ENCODE measurements at regions not wholly inside any gene's neighbourhood (a gene's known extent, or its start where the extent isn't known, plus 50 kb on each side); places are given as distances from the start of the nearest gene placed in this dataset.
"Not testable (repeated sequence)": the region's sequence is repeated elsewhere in the genome, so short reads cannot be mapped to it uniquely, and the experiment has no call there.

DNA sequence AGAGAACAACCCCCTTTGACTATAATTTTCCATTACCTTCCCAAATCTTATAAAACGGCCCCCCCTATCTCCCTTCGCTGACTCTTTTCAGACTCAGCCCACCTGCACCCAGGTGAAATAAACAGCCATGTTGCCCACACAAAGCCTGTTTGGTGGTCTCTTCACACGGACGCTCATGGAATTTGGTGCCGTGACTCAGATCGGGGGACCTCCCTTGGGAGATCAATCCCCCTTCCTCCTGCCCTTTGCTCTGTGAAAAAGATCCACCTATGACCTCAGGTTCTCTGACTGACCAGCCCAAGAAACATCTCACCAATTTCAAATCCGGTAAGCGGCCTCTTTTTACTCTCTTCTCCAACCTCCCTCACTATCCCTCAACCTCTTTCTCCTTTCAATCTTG, 146.8 kb upstream of the TRIB2 start:
- not testable (repeated sequence) for DNase-seq

DNA sequence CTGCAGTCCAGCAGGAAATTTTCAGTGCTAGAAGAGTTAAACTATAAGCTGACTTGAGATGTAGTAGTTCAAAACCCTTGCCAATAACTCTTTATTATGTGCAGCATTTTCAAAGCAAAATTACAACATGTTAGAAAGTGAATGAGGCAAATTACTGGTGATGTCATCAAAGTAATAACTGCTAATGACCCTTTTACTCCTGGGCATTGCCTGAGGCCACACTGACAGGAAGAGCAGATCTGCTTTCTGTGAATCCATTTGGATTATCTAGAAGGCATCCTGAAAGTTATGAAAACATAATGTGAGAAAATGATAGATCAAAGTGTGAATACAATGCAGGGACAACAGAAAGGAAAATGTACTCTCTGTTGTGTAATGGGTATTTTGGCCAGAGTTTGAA, 139.6 kb upstream of the TRIB2 start:
- DNase-seq: no peak

DNA sequence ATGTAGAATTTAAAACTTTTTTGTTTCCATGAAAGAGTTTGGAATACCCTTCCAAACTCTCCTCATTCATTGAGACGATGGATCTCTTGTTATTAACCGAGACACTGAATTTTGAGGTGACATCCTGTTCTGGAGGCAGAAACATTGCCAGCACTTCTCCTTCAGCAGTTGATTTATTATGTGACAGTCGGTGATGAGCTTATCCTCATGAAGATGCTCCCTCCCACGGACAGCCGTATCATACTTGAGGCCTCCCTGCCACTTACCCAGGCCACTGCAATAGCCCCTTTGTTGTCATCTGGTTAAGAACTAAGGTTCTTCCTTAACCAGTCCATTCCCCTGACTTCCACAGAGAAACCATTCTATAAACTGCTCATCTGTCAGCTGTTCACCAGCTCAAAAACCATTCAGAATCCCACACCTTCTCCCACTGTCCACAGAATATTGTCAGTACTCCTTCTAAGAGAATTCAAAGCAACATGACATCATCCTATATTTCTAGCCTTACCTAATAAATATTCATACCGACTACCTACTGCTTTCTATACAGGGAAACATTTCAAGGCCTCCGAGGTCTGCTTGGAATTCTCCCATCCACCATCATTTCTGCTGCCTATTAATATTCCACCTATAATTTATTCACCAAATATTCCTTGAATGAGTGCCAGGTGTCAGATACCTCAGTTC, 139.0 kb upstream of the TRIB2 start:
- no peak for DNase-seq

DNA sequence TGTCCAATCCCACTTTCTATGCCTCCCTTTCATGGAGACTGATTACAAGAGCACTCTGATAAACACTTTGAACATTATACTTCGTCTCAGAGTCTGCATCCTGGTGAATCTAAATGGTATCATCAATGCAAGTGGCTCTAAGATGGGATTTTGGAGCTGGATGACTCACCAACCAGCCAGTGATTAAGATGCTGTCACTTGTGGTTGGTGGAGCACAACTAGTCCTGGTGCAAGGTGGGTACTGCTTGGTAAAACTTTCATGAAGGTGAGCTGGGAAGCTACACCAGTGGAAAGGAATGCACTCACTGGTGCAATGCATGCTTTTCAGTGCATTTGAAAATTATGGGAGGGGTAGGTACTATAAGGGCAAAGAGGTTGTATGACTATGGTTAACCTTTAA, 137.7 kb upstream of the TRIB2 start:
- DNase-seq: no peak

DNA sequence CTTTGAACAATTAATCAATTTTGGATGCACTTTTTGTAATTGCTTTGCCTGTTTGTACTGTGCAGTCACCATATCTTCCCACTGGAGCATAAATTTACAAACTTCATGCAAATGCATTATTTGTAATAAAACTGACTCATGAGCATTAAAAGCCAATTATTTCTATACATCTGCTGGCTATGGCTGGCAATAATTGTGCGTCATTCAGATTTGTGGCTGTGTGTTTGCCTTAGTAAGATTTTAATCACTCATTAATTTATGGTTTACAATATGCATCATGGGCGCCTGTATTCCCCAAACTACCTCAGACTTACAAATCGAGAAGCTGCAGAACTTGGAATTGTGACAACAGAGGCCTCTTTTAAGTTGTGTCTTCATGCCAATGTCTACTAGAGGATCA, 132.4 kb upstream of the TRIB2 start:
- DNase-seq: no peak

DNA sequence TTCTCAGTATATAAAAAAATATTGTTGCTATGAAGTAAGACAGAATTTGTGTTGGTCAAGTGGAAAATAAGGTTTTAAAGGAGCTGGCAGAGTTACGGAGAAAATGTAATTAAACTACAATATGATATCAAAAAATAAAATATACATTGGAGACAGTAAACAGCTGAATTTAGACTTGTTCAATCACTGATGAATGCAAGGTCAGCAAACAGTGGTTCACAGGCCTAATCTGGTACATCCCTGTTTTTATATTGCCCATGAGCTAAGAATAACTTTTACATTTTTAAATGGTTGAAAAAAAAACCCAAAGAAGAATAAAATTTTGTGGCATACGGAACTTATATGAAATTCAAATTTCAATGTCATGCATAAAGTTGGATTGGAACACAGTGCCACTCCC, 131.0 kb upstream of the TRIB2 start:
- DNase-seq: no peak

DNA sequence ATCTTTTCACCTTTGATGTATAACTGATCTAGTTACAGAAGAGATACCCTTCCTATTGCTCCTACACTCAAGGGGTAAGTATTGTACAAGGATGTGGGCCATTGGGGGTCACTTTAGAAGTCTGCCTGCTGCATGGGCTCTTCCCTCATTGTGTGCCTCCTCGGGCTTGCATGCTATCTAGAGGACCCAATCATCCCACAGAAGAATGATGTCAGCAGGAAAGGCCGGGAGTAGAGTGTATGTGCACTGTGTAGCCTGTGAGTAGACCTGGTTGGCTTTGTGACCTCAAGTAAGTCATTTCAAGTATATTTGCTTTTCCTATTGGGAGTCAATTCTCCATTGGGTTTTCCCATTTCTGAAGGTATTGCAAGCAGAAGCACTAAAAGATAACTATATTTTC, 129.5 kb upstream of the TRIB2 start:
- DNase-seq: no peak

DNA sequence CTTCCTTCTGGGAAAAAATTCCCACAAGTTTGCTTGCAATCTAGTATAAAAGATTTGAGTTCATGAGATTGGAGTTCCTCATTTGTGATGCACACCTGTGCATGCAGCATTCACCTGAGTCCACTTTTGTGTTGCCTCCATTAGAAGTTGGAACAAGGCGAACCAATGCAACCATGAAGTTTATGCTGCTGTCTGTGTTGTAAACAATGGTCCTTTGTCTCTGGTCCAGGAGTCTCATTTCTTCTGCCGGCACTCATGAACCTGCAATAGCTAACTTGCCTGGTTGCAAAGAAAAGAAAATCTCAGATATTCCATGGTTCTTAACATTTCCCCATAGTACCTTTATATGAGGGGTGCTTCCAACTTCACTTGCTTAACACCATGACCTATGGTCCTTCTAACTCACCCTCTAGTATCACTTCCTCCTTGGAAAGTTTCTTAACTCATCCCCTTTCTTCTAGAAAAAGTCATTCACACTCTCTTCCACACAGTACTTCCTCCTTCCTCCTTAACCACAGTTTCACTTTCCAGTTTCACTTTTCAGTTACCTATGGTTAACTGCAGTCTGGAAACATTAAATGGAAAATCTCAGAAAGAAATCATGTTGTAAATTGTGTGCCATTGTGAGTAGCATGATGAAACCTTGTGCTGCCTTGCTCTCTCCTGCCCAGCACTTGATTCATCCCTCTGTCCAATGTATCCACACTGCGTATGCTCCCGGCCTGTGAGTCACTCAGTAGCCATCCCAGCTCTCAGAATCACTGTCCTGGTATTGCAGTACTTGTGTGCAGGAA, 128.8 kb upstream of the TRIB2 start:
- DNase-seq: no peak

DNA sequence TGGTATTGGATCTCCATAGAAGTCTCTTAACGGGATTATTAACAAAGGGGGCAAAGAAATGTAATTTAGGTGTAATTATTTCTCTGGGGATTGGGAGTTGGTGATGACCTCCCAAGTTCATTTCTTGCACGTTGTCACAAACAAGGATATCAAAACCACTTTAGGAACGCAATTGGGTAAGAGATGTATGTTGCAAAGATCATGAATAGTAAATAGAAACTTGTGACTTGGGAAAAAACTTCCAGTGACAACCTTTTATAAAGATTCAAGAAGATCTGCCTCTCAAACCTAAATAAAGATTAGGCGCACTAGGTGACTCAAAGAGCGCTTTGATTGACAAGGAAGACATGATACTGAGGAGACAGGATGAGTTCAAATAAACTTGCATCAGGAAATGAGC, 127.8 kb upstream of the TRIB2 start:
- no peak for DNase-seq

DNA sequence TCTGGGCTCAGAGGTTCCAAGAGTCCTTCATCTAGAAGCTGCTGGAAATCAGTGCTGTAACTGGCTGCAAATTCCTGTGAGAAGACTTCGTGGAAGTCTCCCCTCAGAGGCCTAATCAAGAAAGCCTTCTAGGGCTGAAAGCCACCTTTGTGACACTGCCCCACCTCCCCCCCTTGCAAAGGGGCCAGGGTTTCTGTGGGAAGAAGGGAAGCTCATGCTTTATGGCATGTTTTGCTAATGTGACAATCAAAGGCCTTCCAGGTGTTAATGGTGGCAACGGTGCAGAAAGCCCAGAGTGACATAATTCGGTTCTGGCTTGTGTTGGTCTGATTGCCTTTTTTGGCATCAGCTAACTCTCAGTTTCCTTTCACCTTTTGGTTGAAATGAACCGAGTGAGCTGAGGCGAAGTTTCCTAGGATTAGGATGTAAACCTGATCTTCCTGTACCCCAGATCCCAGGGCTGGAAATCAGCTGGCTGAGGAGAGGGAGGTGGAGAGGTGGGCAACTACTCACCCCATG, 126.9 kb upstream of the TRIB2 start:
- DNase-seq: no peak

DNA sequence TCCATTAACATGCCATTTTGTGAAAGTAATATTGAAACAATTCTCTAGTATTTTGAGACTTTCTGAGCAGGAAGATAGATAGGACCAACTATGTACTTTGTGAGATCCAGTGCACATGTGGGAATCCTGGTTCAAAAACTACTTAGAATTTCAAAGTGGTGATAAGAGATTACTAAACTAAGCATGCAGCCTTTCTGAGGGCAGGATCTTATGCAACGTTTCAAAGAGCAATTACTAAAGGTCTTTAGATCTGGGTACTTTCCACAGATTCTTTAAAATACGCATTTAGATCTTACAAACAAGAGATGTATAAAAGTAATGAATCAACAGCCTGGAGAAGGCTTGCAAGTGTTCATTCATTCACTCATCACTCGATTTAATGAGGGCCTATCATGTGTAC, 124.4 kb upstream of the TRIB2 start:
- DNase-seq: no peak

DNA sequence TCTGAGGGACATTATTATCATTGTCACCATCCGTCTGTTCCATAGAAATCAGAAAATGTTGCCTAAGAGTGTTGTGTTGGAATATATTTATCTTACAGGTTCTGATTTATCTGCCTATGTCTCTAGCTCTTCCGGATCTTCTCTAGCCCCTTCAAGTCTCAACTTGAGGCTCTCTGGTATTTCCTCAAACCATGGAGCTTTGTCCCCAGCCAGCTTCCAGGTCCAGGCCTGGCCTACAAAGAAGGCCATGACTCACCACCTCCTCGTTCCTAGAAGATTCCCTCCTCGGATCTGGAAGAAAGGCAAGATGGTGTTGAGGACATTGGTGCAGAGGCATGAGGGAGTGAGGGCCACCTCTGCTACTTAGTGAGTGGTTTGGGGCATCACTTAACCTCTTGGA, 122.1 kb upstream of the TRIB2 start:
- DNase-seq: no peak

DNA sequence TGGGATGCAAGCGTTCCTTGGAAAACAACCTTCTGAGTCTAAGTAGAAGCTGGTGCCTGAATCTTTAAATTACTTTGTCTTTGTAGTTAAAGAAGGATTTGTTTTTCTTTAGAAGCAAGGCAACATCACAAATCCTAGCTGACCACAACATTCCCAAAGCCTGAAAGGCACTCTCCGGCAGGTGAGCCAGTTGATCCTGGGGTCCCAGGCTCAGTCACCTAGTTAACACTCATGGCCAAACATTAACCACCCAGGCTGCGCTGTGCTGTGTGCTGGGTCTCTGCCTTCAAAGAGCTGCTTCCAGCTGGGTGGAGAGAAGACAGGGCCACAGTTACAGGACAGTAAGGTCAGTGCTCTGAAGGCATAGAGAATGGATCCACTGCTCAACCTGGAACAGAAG, 120.0 kb upstream of the TRIB2 start:
- DNase-seq: no peak

DNA sequence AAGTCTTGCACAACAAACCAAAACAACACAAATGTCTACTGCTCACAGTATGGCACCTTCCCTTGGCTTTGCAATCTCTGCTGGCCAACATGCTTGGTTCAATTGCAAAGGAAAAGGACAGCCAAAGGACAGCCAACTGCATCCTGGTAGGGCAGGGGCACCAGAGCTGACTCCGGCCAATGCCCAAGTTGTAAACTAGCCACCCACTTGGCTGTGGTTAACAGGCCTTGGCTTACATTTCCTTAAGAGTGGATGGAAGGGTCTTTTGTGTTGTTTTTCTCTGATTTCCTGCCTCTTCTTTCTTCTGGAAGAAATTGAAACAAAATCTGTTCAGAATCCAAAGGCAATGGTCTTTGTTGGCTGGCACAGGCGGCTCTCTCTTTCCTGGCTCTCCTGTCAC, 119.1 kb upstream of the TRIB2 start:
- DNase-seq: no peak

DNA sequence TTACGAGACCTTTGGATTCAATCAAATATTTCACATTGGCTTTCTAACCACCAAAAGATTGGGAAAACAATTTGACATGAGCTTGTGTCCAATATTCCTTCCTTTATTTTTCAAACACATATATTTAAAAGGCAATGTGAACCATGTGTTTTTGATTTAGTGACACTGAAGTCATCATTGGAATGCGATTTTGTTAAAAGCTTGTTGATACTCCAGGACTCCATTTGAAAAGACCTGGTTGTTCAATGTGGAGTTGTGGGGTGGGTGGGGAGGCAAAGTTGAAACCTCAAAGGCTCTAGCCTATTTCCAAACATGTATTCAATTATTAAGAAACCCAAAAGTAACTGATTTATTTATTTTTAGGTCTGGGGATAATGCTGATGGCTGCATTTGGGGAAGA, 114.1 kb upstream of the TRIB2 start:
- no peak for DNase-seq

DNA sequence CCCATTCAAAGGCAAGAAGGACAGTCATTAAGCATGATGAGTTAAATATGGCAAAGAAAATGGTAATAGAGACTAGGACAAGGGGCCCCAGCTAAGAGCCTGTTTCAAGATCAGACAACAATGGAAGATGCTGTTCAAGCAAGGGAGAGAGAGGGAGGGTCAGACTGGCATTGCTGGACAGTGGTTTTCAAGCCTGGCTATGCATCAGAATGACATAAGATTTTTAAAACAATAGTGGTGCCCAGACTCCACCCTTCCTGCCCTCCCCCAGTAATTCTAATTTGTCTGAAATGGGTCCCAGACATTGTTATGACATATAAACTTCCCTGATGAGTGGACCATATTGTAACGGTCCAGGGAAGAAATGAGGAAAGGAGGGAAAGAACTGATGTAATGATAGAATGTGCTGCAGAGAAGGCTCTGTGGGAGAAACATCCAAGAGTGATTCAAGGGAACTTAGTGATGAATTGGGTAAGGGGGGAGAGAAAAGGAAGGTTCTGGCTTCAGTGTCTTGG, 112.9 kb upstream of the TRIB2 start:
- no peak for DNase-seq

DNA sequence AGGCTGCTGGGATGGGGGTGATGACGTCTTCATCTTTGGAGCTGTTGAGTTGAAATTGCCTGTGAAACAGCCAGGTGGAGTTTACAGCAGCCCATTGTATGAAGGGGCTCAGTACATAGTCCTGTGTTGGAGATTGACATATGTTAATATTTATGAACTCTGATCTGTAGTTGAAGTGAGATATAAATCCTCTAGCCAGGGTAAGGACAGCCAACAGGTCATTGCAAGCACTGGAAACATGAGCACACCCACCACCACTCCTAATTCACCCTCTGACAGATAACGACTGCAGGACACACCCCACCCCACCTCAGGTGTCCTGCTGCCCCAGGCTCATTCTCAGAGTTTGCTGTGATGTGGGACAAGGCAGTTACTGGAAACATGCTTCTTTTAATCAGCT, 112.4 kb upstream of the TRIB2 start:
- no peak for DNase-seq

DNA sequence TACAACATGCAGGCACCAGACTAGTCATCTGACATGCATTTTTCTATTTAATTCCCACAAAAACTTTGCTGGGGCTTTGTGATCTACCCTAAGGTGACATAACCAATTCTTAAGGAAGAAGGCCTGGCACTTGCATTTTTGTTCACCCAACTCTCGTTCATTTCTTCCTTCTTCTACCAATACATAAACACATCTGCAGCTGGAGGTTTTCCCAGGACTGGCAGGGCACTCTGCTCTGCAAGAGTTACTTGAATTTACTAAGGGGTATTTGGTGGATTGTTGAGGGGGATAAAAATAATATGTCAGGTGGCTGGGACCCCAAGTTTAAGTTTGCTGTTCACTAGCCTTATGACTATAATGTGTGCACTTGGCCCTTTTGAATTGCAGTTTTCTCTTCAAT, 111.4 kb upstream of the TRIB2 start:
- no peak for DNase-seq

DNA sequence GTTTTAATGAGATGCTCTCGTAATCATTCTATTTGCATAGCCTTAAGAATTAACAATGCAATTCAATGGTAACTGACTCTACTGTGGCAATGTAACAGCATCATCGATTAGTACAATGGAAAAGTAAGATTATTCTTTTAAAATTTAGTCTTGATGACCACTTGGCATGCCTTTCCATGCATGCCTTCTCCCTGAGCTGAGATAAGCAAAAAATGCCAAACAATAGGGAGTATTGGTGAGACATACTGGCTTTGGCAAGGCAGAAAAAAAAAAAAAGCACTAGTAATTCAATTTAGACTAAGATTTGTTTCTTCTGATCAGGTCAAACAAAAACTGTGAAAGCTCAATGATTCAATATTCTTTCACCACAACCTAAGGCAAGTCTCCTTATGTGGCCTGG, 110.8 kb upstream of the TRIB2 start:
- DNase-seq: no peak

DNA sequence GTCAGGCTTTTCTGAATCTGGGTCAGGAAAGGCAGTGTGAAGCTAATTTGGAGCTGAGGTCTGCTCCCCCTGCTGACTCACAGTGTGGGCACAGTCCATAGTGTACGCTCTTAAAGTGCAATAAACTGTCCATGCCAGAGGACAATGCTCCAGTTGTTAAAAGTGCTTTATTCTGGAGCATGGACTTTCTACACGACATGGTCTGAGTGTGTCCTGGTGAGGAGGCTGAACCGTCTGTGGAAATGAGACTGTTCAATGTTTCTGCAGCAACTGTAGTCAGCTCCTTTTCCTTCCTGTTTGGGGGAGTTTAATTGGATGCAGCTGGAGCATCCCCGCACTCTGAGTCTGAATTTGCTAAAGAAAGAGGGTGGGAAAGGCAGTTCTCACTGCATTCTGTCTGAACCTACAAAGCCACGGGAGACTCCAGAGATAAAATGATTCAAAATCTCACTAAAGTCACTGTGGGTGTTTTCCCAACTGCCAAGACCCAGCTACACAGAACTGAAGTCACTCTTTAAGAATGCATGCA, 110.2 kb upstream of the TRIB2 start:
- DNase-seq: no peak

DNA sequence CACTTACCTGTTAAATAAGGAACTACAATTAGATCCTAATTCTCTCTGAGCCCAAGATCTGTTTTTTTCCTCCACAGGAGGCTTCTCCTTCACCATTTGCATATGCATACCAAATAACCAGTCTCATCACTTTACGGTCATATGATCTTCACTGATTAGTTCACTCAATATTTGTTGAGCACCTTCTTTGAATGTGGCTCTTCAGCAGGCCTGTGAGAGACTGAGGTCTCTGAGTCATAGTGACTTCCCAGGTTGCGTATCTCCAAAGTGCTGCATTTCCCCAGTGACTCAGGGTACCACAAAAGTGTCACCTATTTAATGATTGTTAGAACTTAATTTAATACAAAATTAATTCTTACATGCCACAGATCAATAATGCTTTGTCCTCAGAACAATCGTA, 108.8 kb upstream of the TRIB2 start:
- DNase-seq: no peak

DNA sequence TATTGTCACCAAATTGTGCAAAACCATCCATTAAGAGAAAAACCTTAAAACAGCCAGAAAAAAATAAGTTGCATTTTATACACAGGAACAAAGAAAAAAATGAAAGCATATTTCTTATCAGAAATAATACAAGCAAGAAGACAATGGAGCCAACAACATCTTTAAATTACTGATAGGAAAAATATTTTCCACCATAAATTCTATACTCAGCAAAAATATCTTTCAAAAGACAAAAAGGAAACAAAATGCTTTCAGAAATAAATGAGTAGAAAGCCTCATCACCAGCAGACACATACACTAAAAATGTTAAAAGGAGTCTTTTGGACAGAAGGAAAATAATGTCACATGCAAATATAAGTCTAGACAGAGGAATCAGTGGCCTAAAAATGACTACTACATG, 106.4 kb upstream of the TRIB2 start:
- no peak for DNase-seq

DNA sequence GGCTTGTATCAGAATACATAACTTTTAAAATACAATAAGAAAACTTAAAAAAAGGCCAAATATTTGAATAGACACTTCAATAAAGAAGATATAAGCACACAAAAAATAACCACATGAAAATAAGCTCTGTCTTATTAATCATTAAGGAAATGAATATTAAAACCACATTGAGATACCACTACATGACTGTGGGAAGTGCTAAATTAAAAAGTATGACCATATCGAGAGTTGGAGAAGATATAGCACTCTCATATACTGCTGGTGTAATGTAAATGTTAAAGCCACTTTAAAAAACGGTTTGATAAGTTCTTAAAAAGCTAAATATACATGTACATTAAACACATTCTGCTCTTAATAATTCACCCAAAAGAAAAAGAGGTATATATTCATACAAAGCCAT, 104.6 kb upstream of the TRIB2 start:
- DNase-seq: no peak

DNA sequence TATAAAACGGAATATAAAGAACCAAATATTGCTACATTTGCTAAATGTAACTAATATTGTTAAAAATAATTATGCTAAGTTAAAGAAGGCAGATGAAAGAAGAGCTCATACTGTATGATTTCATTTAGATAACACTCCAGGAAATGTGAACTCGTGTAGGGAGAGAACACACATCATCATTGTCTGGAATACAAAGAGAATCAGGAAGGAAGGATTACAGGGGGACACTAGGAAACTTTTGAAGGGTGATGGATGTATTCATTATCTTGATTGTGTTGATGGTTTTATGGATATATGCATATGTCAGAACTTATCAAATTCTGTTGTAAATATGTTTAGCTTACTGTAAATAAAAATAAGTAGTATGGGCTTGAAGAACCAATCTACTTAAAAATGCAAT, 104.1 kb upstream of the TRIB2 start:
- DNase-seq: no peak

Data from NCI-H1930 (cell line).